Left cardiac atrium (tissue), 4 donors: ENCODE measurements at regions not wholly inside any gene's neighbourhood (a gene's known extent, or its start where the extent isn't known, plus 50 kb on each side); places are given as distances from the start of the nearest gene placed in this dataset.

Source experiments
- ATAC-seq, 2 donors: fragments of 200-7000 bp; cut with Tn5 transposase; one replicate each; pipeline ENCODE4 v1.9.1; 2020; ENCODE audit warnings: mild to moderate bottlenecking in 2 of 2, moderate library complexity in 2 of 2
- DNase-seq: peaks from one replicate; pipeline ENCODE4 v3.0.0-alpha.2; 2020
- intact Hi-C, 2 donors: fragments of 100-400 bp; cut with DNase I; formaldehyde crosslinking; loops; one replicate each; pipeline versions ENCODE4 v1.14.1 to v1.15.1; 2022 to 2023
- donor health status: DM: no; HTN: yes; CAD: no.
- donor health status: DM: no; HTN: yes; CAD: no; lungs with severe emphysema.
- donor health status: DM: yes; HTN: yes; CAD: no.
- donor health status: Dilated cardiomyopathy.

- DNase-seq (no peak), ATAC-seq (no peak)
- intact Hi-C loops = no loop called here
Observed at GRCh38 chr6:85396159-85396808, 53.6 kb upstream of the NT5E start.

GRCh38 chr6:85395746-85396145 is 54.1 kb upstream of the NT5E start:
- no peak for DNase-seq

GRCh38 chr6:85394853-85395538 is 54.9 kb upstream of the NT5E start:
- no peak for DNase-seq
- intact Hi-C loops = no loop called here
- no peak for ATAC-seq

More at GRCh38 chr6:85395746-85396145, 54.1 kb upstream of the NT5E start:
- no peak for ATAC-seq
- intact Hi-C loops = no loop called here

GRCh38 chr6:85394199-85394598 is 55.7 kb upstream of the NT5E start:
- DNase-seq (no peak), ATAC-seq (no peak)
- intact Hi-C loops = no loop called here

GRCh38 chr6:85392379-85392778 is 57.5 kb upstream of the NT5E start:
- intact Hi-C loops = no loop called here
- no peak for ATAC-seq
- no peak for DNase-seq

- ATAC-seq (no peak), DNase-seq (no peak)
- intact Hi-C loops = no loop called here
Observed at GRCh38 chr6:85390775-85391174, 59.1 kb upstream of the NT5E start.

GRCh38 chr6:85390105-85390728 is 59.7 kb upstream of the NT5E start:
- ATAC-seq = no peak
- intact Hi-C loops = no loop called here
- no peak for DNase-seq

- intact Hi-C loops = no loop called here
- no peak for ATAC-seq
- DNase-seq = no peak
Observed at GRCh38 chr6:85389151-85389797, 60.6 kb upstream of the NT5E start.

GRCh38 chr6:85388531-85388930 is 61.4 kb upstream of the NT5E start:
- ATAC-seq (no peak), DNase-seq (no peak)
- intact Hi-C loops = no loop called here

GRCh38 chr6:85385636-85386315 is 64.1 kb upstream of the NT5E start:
- DNase-seq = no peak
- ATAC-seq = no peak
- intact Hi-C loops = no loop called here

GRCh38 chr6:85383042-85383441 is 66.8 kb upstream of the NT5E start:
- intact Hi-C loops = no loop called here
- ATAC-seq = no peak

GRCh38 chr6:85382541-85382940 is 67.3 kb upstream of the NT5E start:
- intact Hi-C loops = no loop called here
- no peak for DNase-seq
- no peak for ATAC-seq

More at GRCh38 chr6:85383042-85383441, 66.8 kb upstream of the NT5E start:
- DNase-seq = no peak

GRCh38 chr6:85372915-85373270 is 77.0 kb upstream of the NT5E start:
- ATAC-seq = no peak
- intact Hi-C loops = no loop called here

GRCh38 chr6:85372188-85372914 is 77.5 kb upstream of the NT5E start:
- DNase-seq (no peak), ATAC-seq (no peak)
- intact Hi-C loops = no loop called here

More at GRCh38 chr6:85372915-85373270, 77.0 kb upstream of the NT5E start:
- no peak for DNase-seq

GRCh38 chr6:85368631-85369030 is 81.3 kb upstream of the NT5E start:
- ATAC-seq = no peak

GRCh38 chr6:85364344-85364743 is 85.5 kb upstream of the NT5E start:
- intact Hi-C loops = no loop called here
- no peak for DNase-seq
- ATAC-seq = no peak

More at GRCh38 chr6:85368631-85369030, 81.3 kb upstream of the NT5E start:
- no peak for DNase-seq
- intact Hi-C loops = no loop called here

- intact Hi-C loops = no loop called here
- no peak for DNase-seq
- ATAC-seq = no peak
Observed at GRCh38 chr6:85363870-85364269, 86.0 kb upstream of the NT5E start.

GRCh38 chr6:85362652-85363310 is 87.1 kb upstream of the NT5E start:
- intact Hi-C loops = no loop called here
- DNase-seq (no peak), ATAC-seq (no peak)

- no peak for ATAC-seq
- no peak for DNase-seq
- intact Hi-C loops = no loop called here
Observed at GRCh38 chr6:85361643-85362014, 88.3 kb upstream of the NT5E start.
